HG03196 (cell line): ENCODE measurements at regions not wholly inside any gene's neighbourhood (a gene's known extent, or its start where the extent isn't known, plus 50 kb on each side); places are given as distances from the start of the nearest gene placed in this dataset.
"Not testable (repeated sequence)": the region's sequence is repeated elsewhere in the genome, so short reads cannot be mapped to it uniquely, and the experiment has no call there.

Experiments used
- ATAC-seq: cut with Tn5 transposase; IDR thresholded peaks from one replicate; pipeline ENCODE4 v1.9.1; 2021; ENCODE audit not compliant: unreplicated experiment

GRCh38 chr6:56840467-56841380 lies 114.2 kb upstream of the BEND6 start:
- no peak for ATAC-seq

GRCh38 chr6:56839533-56840183 lies 115.2 kb upstream of the BEND6 start:
- no peak for ATAC-seq

GRCh38 chr6:56838965-56839364 lies 115.9 kb upstream of the BEND6 start:
- ATAC-seq: no peak

GRCh38 chr6:56838016-56838555 lies 116.8 kb upstream of the BEND6 start:
- ATAC-seq: no peak

- no peak for ATAC-seq
Measured at GRCh38 chr6:56837322-56837894, 117.5 kb upstream of the BEND6 start.

GRCh38 chr6:56835612-56836011 lies 119.3 kb upstream of the BEND6 start:
- ATAC-seq: no peak

- no peak for ATAC-seq
Measured at GRCh38 chr6:56833873-56834272, 121.0 kb upstream of the BEND6 start.

GRCh38 chr6:56833127-56833791 lies 121.6 kb upstream of the BEND6 start:
- ATAC-seq: no peak

- no peak for ATAC-seq
Measured at GRCh38 chr6:56832225-56832624, 122.7 kb upstream of the BEND6 start.

- ATAC-seq: no peak
Measured at GRCh38 chr6:56831334-56831733, 123.6 kb upstream of the BEND6 start.

GRCh38 chr6:56827908-56828649 lies 126.8 kb upstream of the BEND6 start:
- no peak for ATAC-seq

- not testable (repeated sequence) for ATAC-seq
Measured at GRCh38 chr6:56824431-56824830, 130.5 kb upstream of the BEND6 start.

- ATAC-seq: no peak
Measured at GRCh38 chr6:56821005-56821432, 133.9 kb upstream of the BEND6 start.

- ATAC-seq: no peak
Measured at GRCh38 chr6:56820060-56820459, 134.8 kb upstream of the BEND6 start.

- ATAC-seq: no peak
Measured at GRCh38 chr6:56819604-56820003, 135.3 kb upstream of the BEND6 start.

GRCh38 chr6:56816370-56816769 lies 138.5 kb upstream of the BEND6 start:
- no peak for ATAC-seq

GRCh38 chr6:56815436-56815835 lies 139.5 kb upstream of the BEND6 start:
- ATAC-seq: no peak

- ATAC-seq: no peak
Measured at GRCh38 chr6:56814802-56815201, 140.1 kb upstream of the BEND6 start.

GRCh38 chr6:56814308-56814707 lies 140.6 kb upstream of the BEND6 start:
- ATAC-seq: no peak

GRCh38 chr6:56812851-56813250 lies 142.1 kb upstream of the BEND6 start:
- not testable (repeated sequence) for ATAC-seq
